ENCODE measurements at regions not wholly inside any gene's neighbourhood (a gene's known extent, or its start where the extent isn't known, plus 50 kb on each side); places are given as distances from the start of the nearest gene placed in this dataset.

DNA sequence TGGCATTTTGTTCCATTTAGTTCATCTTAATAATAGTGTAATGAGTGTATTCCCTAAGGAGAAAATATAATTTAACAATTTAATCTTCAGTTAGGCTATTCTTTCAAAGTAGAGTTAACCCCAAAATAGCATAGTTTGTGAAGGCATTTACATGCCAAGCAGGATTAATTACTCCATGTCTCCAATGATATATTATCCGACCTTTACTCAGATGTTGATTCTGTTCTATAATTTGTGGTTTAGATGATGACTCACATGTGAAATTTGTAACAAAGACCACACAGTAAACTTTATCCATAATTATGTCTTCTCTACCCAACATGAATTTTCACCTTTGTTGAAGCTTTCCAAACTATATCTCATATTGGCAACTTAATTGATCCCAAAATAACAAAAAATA lies 2065.2 kb downstream of the MRPL39 start:
- TF ChIP-seq EZH2 (IDR thresholded peaks at IDR 0.05; ENCODE audit: insufficient read depth, poor library complexity, severe bottlenecking) (no peak), EZH2phosphoT487 (IDR thresholded peaks at IDR 0.05; ENCODE audit: insufficient read depth, low read depth) (no peak)

Measured in GM23248 (cell line).